Keratinocyte (primary cell): ENCODE measurements at regions not wholly inside any gene's neighbourhood (a gene's known extent, or its start where the extent isn't known, plus 50 kb on each side); places are given as distances from the start of the nearest gene placed in this dataset.

ENCODE experiments used
- DNase-seq: peaks from one replicate; pipeline ENCODE4 v3.0.0-alpha.2; 2011; ENCODE audit warnings: low read depth, missing footprints, low spot score
- FAIRE-seq: peaks from 2 replicates; lab custom pipeline; 2011; peaks lifted over from hg19 to GRCh38; lab: Jason Lieb, UNC
- H2AFZ ChIP-seq: 2 replicates; pipeline ENCODE4 v1.6.0; 2012; ENCODE audit warnings: low read length, control low read depth, inconsistent platforms; ENCODE audit not compliant: control insufficient read depth
- H3K27ac ChIP-seq: 2 replicates; pipeline ENCODE4 v1.5.1; 2011; ENCODE audit warnings: low read length; ENCODE audit not compliant: control insufficient read depth, insufficient read depth
- H3K27me3 ChIP-seq: 3 replicates; pipeline ENCODE4 v1.6.0; 2011; ENCODE audit warnings: low read length; ENCODE audit not compliant: control insufficient read depth, insufficient read depth; ENCODE audit errors: extremely low read depth
- H3K36me3 ChIP-seq, 2 experiments: 2 replicates in 1 of 2; 3 replicates in 1 of 2; pipeline ENCODE4 v1.5.1; 2011; ENCODE audit warnings: low read length in 2 of 2, mild to moderate bottlenecking in 1 of 2; ENCODE audit not compliant: control insufficient read depth in 2 of 2, insufficient read depth in 2 of 2; ENCODE audit errors: extremely low read depth in 1 of 2
- H3K4me1 ChIP-seq: 3 replicates; pipeline ENCODE4 v1.5.1; 2011; ENCODE audit warnings: low read length; ENCODE audit not compliant: control insufficient read depth, insufficient read depth; ENCODE audit errors: extremely low read depth
- H3K4me2 ChIP-seq: 3 replicates; pipeline ENCODE4 v1.6.0; 2011; ENCODE audit warnings: low read depth, low read length; ENCODE audit not compliant: control insufficient read depth, insufficient read depth; ENCODE audit errors: extremely low read depth
- H3K4me3 ChIP-seq, 3 experiments: fragments of 200-600 bp in 1 of 3; sonication (generic) in 1 of 3; 2 replicates in 2 of 3; 3 replicates in 1 of 3; pipeline ENCODE4 v1.5.1; 2011 to 2016; ENCODE audit warnings: low read length in 3 of 3, mild to moderate bottlenecking in 3 of 3, control low read depth in 2 of 3, inconsistent platforms in 1 of 3, low read depth in 1 of 3, mixed read lengths in 1 of 3, mixed run types in 1 of 3, moderate library complexity in 1 of 3; ENCODE audit not compliant: control insufficient read depth in 2 of 3, insufficient read depth in 2 of 3; ENCODE audit errors: extremely low read depth in 1 of 3
- H3K79me2 ChIP-seq: 2 replicates; pipeline ENCODE4 v1.6.0; 2012; ENCODE audit warnings: low read length; ENCODE audit not compliant: control insufficient read depth, insufficient read depth
- H3K9ac ChIP-seq: 3 replicates; pipeline ENCODE4 v1.6.0; 2011; ENCODE audit warnings: low read length; ENCODE audit not compliant: control insufficient read depth, insufficient read depth; ENCODE audit errors: extremely low read depth
- H3K9me1 ChIP-seq: 3 replicates; pipeline ENCODE4 v1.6.0; 2011; ENCODE audit warnings: low read length; ENCODE audit not compliant: control insufficient read depth, insufficient read depth; ENCODE audit errors: extremely low read depth
- H3K9me3 ChIP-seq: 2 replicates; pipeline ENCODE4 v1.5.1; 2012; ENCODE audit warnings: low read depth, low read length; ENCODE audit not compliant: control insufficient read depth
- H4K20me1 ChIP-seq: 3 replicates; pipeline ENCODE4 v1.6.0; 2011; ENCODE audit warnings: low read length; ENCODE audit not compliant: control insufficient read depth, insufficient read depth; ENCODE audit errors: extremely low read depth
- CTCF ChIP-seq, 3 experiments: IDR thresholded peaks in 1 of 3; conservative IDR thresholded peaks in 1 of 3; optimal IDR thresholded peaks in 1 of 3; 2 replicates in 2 of 3; 3 replicates in 1 of 3; pipeline versions ENCODE3 to v1.5.1; 2011; ENCODE audit warnings: low read length in 3 of 3, mild to moderate bottlenecking in 3 of 3, moderate library complexity in 2 of 3, control low read depth in 1 of 3, inconsistent platforms in 1 of 3; ENCODE audit not compliant: insufficient read depth in 2 of 3; ENCODE audit errors: extremely low read depth in 1 of 3
- EZH2 ChIP-seq: IDR thresholded peaks from one replicate; pipeline ENCODE4 v1.6.1; 2012; ENCODE audit warnings: inconsistent platforms, mild to moderate bottlenecking, low read length, moderate library complexity
- dilution Hi-C: fragments of 300-500 bp; cut with MboI; formaldehyde crosslinking; loops from one replicate; pipeline ENCODE4 v1.7.0; 2020; ENCODE audit warnings: low sequenced_read_pairs; ENCODE audit not compliant: extremely low pct_ligation_motif_present

GRCh38 chr3:162195147-162195546 is 698.5 kb downstream of the OTOL1 start:
- no peak overlapping the region for H2AFZ ChIP-seq
- no peak overlapping the region for H3K9ac ChIP-seq
- H3K79me2 ChIP-seq = no peaks in the 10 kb centered on the region
- H3K27me3 ChIP-seq = no peaks in the 10 kb centered on the region
- H3K4me2 ChIP-seq = no peak overlapping the region
- H3K36me3 ChIP-seq = no peaks in the 10 kb centered on the region
- FAIRE-seq = no peak
- H3K9me1 ChIP-seq = no peaks in the 10 kb centered on the region
- no peaks in the 10 kb centered on the region for H3K9me3 ChIP-seq
- dilution Hi-C loops = no loop called here
- no peak for DNase-seq
- TF ChIP-seq EZH2 = no peak
- TF ChIP-seq CTCF (optimal IDR thresholded peaks at IDR 0.05 in 1 of 3, IDR thresholded peaks at IDR 0.05 in 1 of 3, conservative IDR thresholded peaks at IDR 0.05 in 1 of 3; ENCODE audit: extremely low read depth in 1 of 3, insufficient read depth in 2 of 3, low read length in 3 of 3) = no peak
- no peak overlapping the region for H3K4me3 ChIP-seq
- no peak overlapping the region for H3K27ac ChIP-seq
- H3K4me1 ChIP-seq = no peaks in the 10 kb centered on the region
- H4K20me1 ChIP-seq = no peaks in the 10 kb centered on the region

GRCh38 chr3:162196964-162197363 is 700.4 kb downstream of the OTOL1 start:
- TF ChIP-seq EZH2 (no peak), CTCF (optimal IDR thresholded peaks at IDR 0.05 in 1 of 3, IDR thresholded peaks at IDR 0.05 in 1 of 3, conservative IDR thresholded peaks at IDR 0.05 in 1 of 3; ENCODE audit: extremely low read depth in 1 of 3, insufficient read depth in 2 of 3, low read length in 3 of 3) (no peak)
- Histone ChIP-seq H4K20me1 (no peaks in the 10 kb centered on the region), H3K9me3 (no peaks in the 10 kb centered on the region), H3K4me3 (no peak overlapping the region), H3K27me3 (no peaks in the 10 kb centered on the region), H3K9ac (no peak overlapping the region), H3K36me3 (no peaks in the 10 kb centered on the region), H3K4me2 (no peak overlapping the region), H3K4me1 (no peaks in the 10 kb centered on the region), H2AFZ (no peak overlapping the region), H3K9me1 (no peaks in the 10 kb centered on the region), H3K27ac (no peak overlapping the region), H3K79me2 (no peaks in the 10 kb centered on the region)
- dilution Hi-C loops = no loop called here
- DNase-seq (no peak), FAIRE-seq (no peak)
